Smooth muscle cell (in vitro differentiated cells): ENCODE measurements at regions not wholly inside any gene's neighbourhood (a gene's known extent, or its start where the extent isn't known, plus 50 kb on each side); places are given as distances from the start of the nearest gene placed in this dataset.

Source experiments
- DNase-seq: peaks from one replicate; lab custom pipeline; 2025; ENCODE audit not compliant: unreplicated experiment; lab: John Stamatoyannopoulos, UW
- H2AFZ ChIP-seq: fragments of 200-600 bp; sonication (generic); 2 replicates; pipeline ENCODE4 v1.6.0; 2016; ENCODE audit warnings: antibody characterized with exemption, low read depth, mild to moderate bottlenecking
- H3F3A ChIP-seq: fragments of 200-600 bp; sonication (generic); 2 replicates; pipeline ENCODE4 v1.6.0; 2017; ENCODE audit warnings: antibody characterized with exemption, low read depth
- H3K27ac ChIP-seq: fragments of 200-600 bp; sonication (generic); 2 replicates; pipeline ENCODE4 v1.5.1; 2016; ENCODE audit warnings: low read depth, mild to moderate bottlenecking
- H3K27me3 ChIP-seq: fragments of 200-600 bp; sonication (generic); 2 replicates; pipeline ENCODE4 v1.6.1; 2016; ENCODE audit warnings: low read depth, mild to moderate bottlenecking
- H3K36me3 ChIP-seq: fragments of 200-600 bp; sonication (generic); 2 replicates; pipeline ENCODE4 v1.5.1; 2016; ENCODE audit warnings: low read depth
- H3K4me1 ChIP-seq: fragments of 200-600 bp; sonication (generic); 2 replicates; pipeline ENCODE4 v1.5.1; 2016; ENCODE audit warnings: low read depth
- H3K4me2 ChIP-seq: fragments of 200-600 bp; sonication (generic); 2 replicates; pipeline ENCODE4 v1.6.0; 2016; ENCODE audit warnings: mild to moderate bottlenecking
- H3K4me3 ChIP-seq: fragments of 200-600 bp; sonication (generic); 2 replicates; pipeline ENCODE4 v1.5.1; 2016; ENCODE audit warnings: mild to moderate bottlenecking
- H3K79me2 ChIP-seq: fragments of 200-600 bp; sonication (generic); 2 replicates; pipeline ENCODE4 v1.6.0; 2016; ENCODE audit warnings: low read depth, mild to moderate bottlenecking
- H3K9ac ChIP-seq: fragments of 200-600 bp; sonication (generic); 2 replicates; pipeline ENCODE4 v1.6.0; 2016; ENCODE audit warnings: low read depth
- H3K9me3 ChIP-seq: fragments of 200-600 bp; sonication (generic); replicated peaks from 2 replicates; pipeline ENCODE4 v1.5.1; 2016; ENCODE audit warnings: low read depth
- H4K20me1 ChIP-seq: fragments of 200-600 bp; sonication (generic); 2 replicates; pipeline ENCODE4 v1.6.0; 2016; ENCODE audit warnings: low read depth
- WGBS: methylation state at CpG from one replicate; pipeline ENCODE4 v1.1.7; 2016; ENCODE audit warnings: low lambda C conversion rate; 5-methylcytosine and 5-hydroxymethylcytosine counted together
- TF ChIP-seq, protein P1 (sequence below): fragments of 200-600 bp; sonication (generic); IDR thresholded peaks from 2 replicates; pipeline ENCODE4 v1.5.1; 2017; ENCODE audit warnings: borderline replicate concordance, mild to moderate bottlenecking, antibody characterized with exemption; ENCODE audit not compliant: insufficient read depth, poor library complexity, severe bottlenecking

DNA sequence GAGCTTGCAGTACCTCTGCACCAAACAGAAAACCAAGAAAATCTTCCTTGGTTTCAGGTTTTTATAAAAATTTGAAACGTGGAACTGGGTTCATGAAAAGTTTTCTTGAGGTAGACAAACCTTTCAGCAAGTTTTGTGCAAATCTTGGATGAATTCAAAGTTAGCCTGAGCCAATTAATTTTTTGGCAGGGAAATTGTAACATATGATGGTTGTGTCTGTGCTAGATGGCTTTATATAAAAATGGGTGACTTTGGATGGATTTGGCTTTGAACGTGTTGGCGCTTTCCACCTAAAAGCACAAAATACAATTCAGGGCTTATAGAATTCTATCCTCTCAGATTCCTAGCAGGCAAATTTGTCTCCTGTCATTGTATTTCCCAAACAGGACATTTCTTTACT, 524.4 kb downstream of the CAAP1 start:
- H4K20me1 ChIP-seq, result no peaks in the 10 kb centered on the region
- no peak overlapping the region for H3K9ac ChIP-seq
- H3K36me3 ChIP-seq, result no peaks in the 10 kb centered on the region
- no peak for DNase-seq
- 88% methylated on average over 3 of the region's 3 CpGs for WGBS
- no peaks in the 10 kb centered on the region for H3K4me1 ChIP-seq
- no peak overlapping the region for H3K4me2 ChIP-seq
- H3K79me2 ChIP-seq, result no peaks in the 10 kb centered on the region
- TF ChIP-seq, protein P1, sequence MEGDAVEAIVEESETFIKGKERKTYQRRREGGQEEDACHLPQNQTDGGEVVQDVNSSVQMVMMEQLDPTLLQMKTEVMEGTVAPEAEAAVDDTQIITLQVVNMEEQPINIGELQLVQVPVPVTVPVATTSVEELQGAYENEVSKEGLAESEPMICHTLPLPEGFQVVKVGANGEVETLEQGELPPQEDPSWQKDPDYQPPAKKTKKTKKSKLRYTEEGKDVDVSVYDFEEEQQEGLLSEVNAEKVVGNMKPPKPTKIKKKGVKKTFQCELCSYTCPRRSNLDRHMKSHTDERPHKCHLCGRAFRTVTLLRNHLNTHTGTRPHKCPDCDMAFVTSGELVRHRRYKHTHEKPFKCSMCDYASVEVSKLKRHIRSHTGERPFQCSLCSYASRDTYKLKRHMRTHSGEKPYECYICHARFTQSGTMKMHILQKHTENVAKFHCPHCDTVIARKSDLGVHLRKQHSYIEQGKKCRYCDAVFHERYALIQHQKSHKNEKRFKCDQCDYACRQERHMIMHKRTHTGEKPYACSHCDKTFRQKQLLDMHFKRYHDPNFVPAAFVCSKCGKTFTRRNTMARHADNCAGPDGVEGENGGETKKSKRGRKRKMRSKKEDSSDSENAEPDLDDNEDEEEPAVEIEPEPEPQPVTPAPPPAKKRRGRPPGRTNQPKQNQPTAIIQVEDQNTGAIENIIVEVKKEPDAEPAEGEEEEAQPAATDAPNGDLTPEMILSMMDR, result no peak
- no peaks in the 10 kb centered on the region for H3K27me3 ChIP-seq
- no peak overlapping the region for H3K4me3 ChIP-seq
- H3K9me3 ChIP-seq, result no peaks in the 10 kb centered on the region
- peak overlapping the region; percentile 72 for H3K27ac ChIP-seq
- H3F3A ChIP-seq, result no peaks in the 10 kb centered on the region
- H2AFZ ChIP-seq, result no peak overlapping the region

DNA sequence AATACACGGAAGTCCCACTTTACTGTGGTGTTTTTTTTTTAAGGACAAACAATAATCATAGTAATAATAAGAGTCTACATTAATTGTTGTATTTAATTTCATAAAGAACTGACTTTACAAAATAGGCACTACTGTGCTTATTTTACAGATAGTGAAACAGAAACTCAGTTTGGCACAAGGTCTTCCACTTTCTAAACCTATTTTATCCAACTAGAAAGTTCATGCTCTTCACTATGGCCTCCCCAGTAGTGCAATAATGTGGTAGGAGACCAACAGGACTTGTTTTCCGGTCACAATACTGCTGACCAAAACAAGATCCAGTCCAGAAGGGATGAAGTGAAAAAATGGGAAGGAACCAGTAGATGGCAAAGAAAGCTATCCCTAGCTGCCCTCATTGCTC, 531.6 kb downstream of the CAAP1 start:
- H2AFZ ChIP-seq, result no peak overlapping the region
- H3K36me3 ChIP-seq, result no peaks in the 10 kb centered on the region
- H3K4me3 ChIP-seq, result no peak overlapping the region
- H3K9ac ChIP-seq, result no peak overlapping the region
- no peaks in the 10 kb centered on the region for H4K20me1 ChIP-seq
- no peak for DNase-seq
- no peak overlapping the region for H3K27ac ChIP-seq
- TF ChIP-seq, protein P1, result no peak
- no peaks in the 10 kb centered on the region for H3F3A ChIP-seq
- H3K4me1 ChIP-seq, result no peaks in the 10 kb centered on the region
- H3K27me3 ChIP-seq, result no peaks in the 10 kb centered on the region
- H3K79me2 ChIP-seq, result no peaks in the 10 kb centered on the region
- H3K9me3 ChIP-seq, result no peaks in the 10 kb centered on the region
- H3K4me2 ChIP-seq, result no peak overlapping the region
- WGBS, result 91% methylated on average over 2 of the region's 2 CpGs

DNA sequence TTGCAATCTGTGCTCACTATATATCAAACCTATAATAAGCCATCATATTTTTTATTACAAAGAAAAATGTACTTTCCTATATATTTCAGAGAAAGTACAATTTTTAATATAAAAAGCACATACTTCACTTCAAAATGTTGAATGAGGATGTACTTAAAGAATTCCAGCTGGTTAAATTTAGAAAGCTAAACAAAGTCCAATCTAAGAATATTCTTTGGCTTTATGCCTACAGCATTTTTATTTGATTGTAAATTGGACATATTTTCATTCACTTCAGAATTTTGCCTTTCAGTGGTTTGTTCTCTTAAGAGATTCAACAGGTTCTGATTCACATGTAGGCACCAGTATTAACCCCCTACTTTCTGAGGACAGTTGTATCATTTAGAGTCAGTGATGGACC, 533.8 kb downstream of the CAAP1 start:
- Histone ChIP-seq H3K36me3 (no peaks in the 10 kb centered on the region), H3K9me3 (no peaks in the 10 kb centered on the region), H3K4me3 (no peak overlapping the region), H3K4me2 (no peak overlapping the region), H3K27me3 (no peaks in the 10 kb centered on the region), H2AFZ (no peak overlapping the region), H3K9ac (no peak overlapping the region), H3K79me2 (no peaks in the 10 kb centered on the region), H3F3A (no peaks in the 10 kb centered on the region), H3K27ac (no peak overlapping the region), H4K20me1 (no peaks in the 10 kb centered on the region), H3K4me1 (no peaks in the 10 kb centered on the region)
- no peak for DNase-seq
- TF ChIP-seq, protein P1, result no peak

DNA sequence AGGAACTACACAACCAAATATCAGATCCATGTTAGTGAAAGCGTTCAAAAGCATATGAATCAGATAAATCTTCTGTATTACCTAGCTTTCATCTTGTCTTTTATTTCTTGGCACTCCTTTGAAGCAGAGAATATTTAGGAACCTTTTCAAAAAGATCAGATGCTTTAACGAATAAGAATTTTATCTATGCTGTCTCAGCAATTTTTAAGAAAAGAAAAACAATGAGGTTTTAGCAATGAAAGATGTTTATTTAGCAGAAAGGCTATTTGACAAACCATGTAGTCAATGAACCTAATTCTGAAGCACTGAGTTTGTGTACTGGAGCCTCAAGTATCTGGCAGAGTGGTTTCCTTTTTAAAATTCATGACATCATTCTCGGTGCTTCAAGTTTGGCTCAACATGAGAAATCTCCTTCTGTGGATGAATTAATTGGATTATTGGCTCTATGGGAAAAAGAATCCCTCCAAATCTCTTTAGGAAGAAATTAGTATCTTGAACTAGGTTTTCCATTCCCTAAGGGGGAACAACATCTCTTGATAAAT, 534.7 kb downstream of the CAAP1 start:
- WGBS, result 88% methylated on average over 3 of the region's 3 CpGs
- TF ChIP-seq, protein P1, result no peak

More for the DNA sequence above, 534.7 kb downstream of the CAAP1 start:
- no peaks in the 10 kb centered on the region for H3K27me3 ChIP-seq
- H3K79me2 ChIP-seq, result no peaks in the 10 kb centered on the region
- no peaks in the 10 kb centered on the region for H3K4me1 ChIP-seq
- H3K4me3 ChIP-seq, result no peak overlapping the region
- DNase-seq, result no peak
- no peak overlapping the region for H3K4me2 ChIP-seq
- H3K9me3 ChIP-seq, result no peaks in the 10 kb centered on the region
- H3K36me3 ChIP-seq, result no peaks in the 10 kb centered on the region
- H3F3A ChIP-seq, result no peaks in the 10 kb centered on the region
- no peak overlapping the region for H3K27ac ChIP-seq
- H2AFZ ChIP-seq, result no peak overlapping the region
- no peak overlapping the region for H3K9ac ChIP-seq
- H4K20me1 ChIP-seq, result no peaks in the 10 kb centered on the region
